ENCODE measurements at regions not wholly inside any gene's neighbourhood (a gene's known extent, or its start where the extent isn't known, plus 50 kb on each side); places are given as distances from the start of the nearest gene placed in this dataset.

DNA sequence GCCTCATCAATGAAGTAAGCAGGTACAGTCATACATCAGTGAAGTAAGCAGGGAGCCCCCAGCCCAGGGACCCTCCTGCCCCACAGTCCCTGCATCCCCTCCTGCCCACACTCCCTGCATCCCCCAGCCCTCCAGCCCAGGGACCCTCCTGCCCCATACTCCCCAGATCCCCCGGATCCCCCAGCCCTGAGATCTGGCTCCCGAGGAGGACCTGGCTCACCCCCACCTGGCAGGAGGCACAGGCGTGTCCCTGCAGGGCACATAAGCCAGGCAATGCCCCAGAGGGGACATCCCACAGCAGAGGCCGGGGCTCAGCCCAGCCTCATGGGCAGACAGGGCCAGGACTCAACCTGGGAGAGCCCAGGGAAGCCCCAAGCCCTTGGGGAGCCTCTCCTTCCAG, 53.6 kb upstream of the TPM4 start:
- no peak for DNase-seq

DNA sequence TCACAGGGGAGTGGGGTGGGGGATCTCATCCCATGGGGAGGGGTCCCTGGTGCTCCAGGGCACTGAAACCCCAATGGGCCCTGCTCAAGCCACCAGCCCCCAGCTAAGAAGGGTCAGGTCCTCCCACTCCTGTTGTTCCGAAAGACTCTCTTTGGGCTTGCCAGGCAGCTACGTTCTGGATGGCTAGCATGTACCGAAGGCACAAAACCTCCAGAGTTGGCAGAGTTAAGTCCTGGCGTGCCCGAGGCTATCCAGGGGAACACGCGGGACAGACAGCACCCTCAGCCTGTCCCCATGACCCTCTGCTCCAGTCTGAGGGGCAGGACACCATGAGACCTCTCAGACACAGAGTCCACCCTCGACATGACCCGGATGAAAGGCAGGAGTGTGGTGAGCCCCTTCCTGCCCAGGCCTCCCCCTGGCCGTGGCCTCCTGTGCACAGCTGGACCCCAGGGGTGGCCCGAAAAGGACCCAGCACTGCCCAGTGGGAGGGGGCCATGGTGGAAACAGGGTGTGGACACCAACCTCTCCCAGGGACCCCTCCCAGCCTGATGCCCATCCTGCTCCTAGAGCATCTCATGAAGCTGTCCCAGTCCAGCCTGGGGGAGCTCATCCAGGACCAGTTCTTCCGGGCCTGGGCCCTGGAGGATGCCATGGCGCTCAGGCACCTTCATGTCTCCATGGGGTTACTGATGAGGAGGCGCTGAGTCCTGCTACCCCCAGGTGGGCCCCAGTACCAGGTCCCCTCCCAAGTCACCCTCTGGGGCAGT, 53.0 kb upstream of the TPM4 start:
- DNase-seq, result no peak

- no peak for DNase-seq
Measured at GRCh38 chr19:16024266-16025107, 51.8 kb upstream of the TPM4 start.

GRCh38 chr19:16025108-16026101, 50.9 kb upstream of the TPM4 start:
- DNase-seq, result no peak

DNA sequence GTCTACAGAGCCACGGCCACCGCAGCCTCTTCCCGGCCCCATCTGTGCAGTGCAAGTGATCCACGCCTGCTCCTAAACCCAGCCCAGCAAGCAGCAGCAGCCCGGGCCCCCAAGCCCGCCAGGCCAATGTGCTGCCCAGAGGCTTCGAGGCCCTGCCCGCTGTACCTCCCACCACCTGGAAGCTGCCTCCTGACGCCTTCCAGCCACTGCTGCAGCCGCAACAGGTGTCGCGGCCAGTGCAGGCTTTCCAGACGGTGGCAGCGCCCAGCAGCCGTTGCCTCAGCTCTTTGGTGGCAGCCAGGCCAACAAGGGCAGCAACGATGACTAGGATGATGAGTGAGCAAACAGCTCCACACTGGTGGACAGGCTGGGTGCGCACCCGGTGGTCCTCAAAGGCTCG, 50.2 kb upstream of the TPM4 start:
- DNase-seq, result no peak

Data from bone marrow (tissue), 2 donors.